CMK (cell line): ENCODE measurements at regions not wholly inside any gene's neighbourhood (a gene's known extent, or its start where the extent isn't known, plus 50 kb on each side); places are given as distances from the start of the nearest gene placed in this dataset.

Source experiments
- DNase-seq: peaks from one replicate; pipeline ENCODE4 v3.0.0-alpha.2; 2010; ENCODE audit warnings: low read depth

DNA sequence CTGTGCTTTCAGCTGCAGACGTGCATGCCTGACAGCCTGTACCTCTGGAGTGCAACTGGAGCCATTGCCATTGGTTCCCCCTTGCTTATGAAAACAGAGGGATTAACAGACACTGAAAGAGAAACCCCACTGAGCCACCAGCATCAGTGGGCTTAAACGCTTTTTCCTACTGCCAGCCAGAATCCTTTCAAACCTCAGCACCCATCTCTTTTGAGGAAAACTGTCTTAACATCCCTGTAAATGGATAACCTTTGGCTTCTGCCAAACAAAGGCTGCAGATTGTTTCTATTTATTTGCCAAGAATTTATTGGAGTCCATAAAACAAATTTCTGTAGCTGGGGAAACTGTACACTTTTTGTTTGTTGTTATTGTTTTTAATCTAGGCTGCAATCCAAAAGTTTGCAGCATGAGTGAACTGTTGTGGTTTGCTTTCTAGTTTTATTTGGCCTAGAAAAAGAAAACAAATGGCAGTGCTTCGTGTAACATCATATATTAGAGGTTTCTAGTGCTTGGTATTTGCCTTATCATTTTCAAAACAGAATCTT lies 369.2 kb upstream of the IL12A start:
- DNase-seq, result no peak

DNA sequence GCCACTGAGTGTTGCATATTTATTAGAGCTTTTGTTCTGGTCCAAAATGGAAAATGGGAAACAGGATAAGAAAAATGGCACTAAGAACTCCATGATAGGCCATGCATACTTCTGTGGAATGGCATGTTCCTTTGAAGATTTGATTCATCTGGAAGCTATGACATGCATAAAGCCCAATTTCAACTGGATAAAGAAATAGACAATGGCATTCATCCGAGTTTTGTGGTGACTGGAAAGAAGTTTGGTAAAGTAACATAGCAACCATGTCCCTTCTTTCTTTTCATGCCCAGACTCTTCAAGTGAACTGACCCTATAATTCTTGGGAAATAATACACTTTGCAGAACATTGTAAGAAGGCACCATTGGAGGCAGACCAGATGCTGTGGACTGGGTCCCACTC lies 368.4 kb upstream of the IL12A start:
- no peak for DNase-seq

DNA sequence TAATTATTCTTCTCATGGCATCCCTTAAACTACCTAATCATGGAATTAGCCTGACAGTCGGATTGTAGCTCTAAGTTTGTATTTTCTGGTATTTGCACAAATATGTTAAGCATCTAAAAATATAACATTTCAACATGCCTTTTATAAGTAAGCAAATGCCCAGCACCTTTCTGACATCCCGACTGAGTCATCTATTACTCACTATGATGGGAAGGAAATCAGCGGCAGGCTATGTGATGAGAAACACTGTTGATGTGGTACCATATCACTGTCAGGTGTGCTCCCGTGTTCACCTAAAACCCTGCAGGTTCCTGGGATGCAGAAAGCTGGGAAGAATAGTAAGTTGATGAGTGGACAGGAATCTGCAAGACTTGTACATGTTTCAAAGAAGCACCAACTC lies 367.8 kb upstream of the IL12A start:
- no peak for DNase-seq

DNA sequence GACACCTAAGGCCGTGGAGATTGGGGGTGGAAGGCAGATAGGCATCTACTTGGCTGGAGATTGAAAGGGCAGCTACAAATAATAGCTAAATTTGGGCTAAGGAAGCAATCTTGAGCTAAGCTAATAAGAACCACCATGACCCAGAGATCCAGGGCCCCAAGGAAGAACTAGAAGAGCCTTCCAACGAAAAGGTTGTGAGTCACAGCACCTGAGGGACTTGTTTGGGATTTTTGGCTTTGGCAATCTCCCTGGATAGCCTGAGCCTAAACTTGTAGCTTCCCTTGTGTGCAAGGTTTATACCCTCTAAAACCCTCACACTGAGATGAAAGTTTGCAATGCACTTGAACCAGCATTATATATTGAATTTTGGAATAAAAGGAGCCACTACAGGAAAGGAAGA lies 364.0 kb upstream of the IL12A start:
- DNase-seq, result no peak

DNA sequence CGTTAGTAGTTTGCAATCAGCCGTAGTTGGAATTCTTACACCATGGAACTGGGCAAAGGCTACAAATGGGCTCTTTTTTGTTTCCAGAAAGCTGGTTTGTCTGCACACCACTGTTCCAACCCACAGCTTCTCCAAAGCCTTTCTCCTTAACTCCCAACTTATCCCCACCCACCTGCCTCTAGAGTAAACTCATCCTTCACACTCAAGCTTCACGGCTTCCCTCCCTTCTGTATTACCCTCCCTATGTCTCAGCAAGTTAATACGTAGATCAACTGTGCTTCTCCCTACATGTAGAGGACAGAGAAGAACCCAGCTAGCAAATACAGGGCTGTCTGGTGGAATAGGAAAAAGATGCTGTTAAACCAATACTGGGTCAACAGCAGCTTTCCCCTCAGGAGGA lies 363.0 kb upstream of the IL12A start:
- DNase-seq, result no peak

DNA sequence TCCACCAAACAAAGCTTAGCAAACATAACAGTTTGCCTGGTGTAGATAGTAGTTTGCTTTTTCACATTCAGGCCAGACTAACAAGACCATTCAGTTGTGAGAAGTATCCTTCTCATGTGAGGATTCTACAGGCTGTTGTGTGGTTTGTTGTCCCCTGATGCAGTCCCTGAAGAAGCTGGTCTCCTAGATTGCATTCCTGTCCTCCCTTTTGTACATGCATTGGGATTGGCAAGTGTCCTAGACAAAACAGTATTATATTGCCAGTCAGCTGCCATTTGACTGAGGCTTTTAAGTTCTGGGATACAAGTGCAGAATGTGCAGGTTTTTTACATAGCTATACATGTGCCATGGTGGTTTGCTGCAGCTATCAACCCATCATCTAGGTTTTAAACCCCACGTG lies 362.0 kb upstream of the IL12A start:
- no peak for DNase-seq

DNA sequence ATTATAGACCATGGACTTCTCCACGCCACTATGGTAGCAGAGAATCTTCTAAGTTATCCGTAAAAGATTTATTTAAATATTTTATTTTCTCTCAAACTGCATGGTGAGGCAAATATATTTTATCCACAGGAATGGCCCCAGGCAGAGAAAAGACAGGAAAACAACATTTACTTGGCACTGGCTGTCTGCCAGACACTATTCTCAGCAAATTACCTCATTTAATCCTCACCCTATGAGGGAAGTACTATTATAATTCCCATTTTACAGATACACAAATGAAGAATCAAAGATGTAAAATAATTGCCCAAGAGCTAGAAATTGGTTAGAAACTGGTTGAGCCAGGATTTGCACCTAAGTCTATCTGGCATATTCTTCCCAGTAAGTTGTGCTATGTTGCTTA lies 361.4 kb upstream of the IL12A start:
- DNase-seq, result no peak

DNA sequence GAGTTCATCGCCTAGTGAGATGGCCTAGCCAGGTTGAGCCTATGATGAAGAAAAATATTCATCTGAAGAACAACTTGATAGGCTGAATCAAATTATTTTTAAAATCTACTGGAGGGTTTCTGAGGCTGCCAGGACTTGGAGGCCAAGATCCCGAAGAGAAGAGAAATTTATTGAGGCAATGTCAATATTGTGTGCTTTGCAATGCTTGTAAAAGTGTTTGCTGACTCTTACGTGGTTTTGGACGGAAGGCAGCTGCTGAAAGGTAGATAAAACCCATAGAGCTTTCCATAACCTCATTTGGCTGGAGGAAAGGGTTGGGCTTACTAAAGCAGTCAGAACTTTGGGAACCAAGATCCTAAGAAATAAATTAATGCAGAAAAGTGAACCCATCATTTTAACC lies 361.0 kb upstream of the IL12A start:
- DNase-seq, result no peak

DNA sequence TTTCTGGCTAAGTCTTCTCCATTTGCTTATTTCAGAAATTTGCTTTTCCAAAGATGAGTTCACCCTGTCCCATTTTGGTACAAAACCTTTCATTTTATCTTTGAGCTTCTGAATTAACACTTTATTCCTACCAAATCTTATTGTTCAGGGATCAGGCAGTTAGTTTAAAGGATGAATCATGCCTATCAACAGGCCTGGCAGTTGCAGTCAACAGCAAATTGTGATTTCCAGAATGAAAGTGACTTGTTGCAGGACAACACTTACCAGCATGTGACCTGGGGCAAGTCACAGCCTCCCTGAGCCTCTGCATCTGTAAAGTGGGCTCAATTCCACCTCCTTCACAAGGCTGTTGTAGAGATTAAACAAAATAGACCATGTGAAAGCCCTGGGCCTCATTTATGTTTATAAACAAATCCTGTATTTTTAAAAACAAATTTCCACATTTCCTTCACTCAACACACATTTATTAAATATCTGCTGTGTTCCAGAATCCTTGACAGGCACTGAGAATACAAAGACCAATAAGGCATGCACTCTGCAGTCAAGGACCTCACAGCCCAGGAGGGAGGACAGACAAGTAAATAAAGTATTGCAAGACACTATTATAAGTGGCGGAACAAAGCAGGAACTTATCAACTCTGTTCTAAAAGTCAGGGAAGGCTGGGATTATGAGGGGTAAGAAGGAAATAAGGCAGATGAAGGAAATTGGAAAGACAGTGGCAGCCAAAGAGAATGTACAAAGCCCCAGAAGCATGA lies 359.1 kb upstream of the IL12A start:
- DNase-seq, result no peak

DNA sequence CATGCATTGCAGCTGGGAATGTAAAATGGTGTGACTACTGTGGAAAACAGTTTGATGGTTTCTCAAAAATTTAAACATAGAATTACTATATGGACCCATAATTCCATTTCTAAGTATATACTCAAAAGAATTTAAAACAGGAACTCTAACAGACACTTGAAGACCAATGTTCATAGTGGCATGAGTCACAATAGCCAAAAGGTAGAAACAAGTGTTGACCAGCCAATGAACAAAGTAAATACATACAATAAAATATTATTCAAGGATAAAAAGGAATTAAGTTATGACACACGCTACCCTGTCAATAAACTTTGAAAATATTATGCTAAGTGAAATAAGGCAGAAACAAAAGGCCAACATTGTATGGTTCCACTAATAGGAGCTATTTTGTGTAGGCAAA lies 357.4 kb upstream of the IL12A start:
- DNase-seq, result no peak

DNA sequence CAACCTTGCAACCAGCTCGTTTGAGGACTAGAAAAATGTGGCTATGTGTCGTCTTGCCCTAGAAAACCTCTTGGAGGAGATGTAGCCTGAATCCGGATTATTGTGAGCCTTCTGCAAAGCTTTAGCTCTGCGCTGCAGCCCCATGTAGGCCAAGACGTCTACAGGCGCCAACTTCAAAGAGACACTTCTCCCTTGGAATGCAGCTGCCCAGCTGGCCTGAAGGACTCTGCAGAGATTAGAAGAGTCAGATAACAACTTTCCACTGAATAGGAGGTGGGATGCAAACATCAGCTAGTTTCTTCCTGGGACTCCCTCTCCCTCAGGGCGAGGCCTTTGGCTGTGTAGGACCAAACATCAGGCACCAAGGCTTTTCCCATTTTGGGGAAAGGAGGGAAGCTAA lies 356.5 kb upstream of the IL12A start:
- DNase-seq, result no peak

DNA sequence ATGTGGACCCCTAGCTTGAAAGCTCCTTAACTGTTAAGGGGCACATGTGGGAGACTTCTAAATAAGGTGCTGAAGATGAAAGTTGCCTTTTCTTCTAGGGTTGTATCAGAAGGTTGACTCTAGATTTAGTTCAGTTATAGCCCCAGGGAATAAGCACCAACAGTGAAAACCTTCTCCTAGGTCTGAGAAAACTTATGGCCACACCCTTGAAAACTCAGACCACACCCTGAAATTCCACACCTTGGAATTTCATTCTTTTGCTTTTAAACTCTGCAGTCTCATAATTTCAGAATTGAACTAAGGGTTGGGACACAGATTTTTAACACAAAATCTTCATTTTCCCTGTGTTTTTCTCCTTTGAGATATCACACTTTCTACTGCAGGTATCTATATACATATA lies 355.8 kb upstream of the IL12A start:
- DNase-seq, result no peak

DNA sequence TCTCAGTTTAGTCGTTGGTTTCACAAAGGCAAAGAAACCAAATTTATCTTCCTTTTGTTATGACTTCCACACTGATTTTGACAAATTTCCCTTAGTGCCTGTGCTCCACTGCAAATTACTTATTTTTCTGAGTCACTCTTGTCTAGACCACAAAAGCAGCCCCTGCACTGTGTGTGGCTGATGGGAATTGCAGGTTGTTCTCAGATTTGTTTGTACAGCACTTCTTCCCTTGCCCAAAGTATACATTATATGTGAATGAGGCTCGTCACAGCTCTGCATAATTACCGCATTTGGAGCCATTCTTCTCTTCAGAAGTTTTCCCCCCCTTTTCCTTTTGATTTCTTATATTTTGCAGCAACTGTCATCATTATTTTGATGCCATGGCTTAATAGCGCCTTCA lies 354.2 kb upstream of the IL12A start:
- DNase-seq, result no peak

DNA sequence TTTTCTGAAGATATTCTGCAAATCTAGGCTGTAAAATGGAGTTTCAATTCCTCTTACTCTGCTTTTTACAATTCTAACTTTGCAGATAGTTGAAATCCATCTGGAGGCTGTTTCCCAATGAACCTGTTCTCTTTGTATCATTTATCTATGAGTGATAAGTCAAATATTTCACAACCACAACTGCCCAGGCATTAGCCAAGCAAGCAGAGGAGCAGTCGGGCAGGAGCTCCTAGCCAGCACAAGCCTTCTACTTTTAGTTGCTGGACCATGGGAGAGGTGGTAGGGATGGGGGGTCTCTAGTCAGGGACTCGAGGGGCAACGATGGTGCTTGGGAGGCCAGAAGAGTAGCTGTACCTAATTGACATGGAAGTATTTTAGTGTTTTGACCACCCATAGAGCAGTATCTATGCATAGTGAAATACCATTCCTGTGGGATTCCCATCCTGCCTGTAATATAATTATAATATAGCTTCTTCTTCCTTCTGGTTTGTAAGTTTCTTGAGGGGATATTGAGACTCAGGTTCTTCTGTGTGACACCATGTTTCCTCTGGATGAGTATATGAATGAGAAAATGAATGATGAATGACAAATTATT lies 353.5 kb upstream of the IL12A start:
- no peak for DNase-seq

DNA sequence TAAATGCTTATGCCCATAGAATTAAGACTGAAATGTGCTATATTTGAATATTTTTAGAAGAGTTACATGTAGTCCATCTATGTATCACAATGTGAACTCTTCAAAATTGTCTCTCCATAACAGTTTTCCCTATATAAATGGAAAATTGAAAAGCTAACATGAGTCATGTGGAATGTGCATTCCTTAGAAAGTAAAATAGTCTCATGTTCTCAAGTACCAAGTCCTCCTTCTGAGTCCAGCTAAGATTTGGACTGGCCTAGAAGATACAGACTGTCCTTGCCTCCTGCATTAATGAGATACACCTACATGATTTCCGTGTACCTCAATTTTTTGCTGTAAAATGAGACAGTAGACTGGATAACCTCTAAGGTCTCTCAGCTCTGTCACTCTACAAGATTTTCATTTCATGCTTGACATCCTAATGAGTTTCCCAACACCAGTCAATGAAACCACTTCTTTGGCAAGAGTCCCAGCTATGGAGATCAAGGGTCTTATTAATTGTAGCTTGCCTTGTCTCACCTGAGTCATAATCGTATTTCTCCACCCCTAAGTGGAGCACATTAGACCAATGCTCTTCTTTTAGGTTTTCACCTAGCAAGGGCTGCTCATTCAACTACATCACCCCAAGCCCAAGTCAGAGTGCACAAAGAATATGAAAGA lies 350.6 kb upstream of the IL12A start:
- no peak for DNase-seq

DNA sequence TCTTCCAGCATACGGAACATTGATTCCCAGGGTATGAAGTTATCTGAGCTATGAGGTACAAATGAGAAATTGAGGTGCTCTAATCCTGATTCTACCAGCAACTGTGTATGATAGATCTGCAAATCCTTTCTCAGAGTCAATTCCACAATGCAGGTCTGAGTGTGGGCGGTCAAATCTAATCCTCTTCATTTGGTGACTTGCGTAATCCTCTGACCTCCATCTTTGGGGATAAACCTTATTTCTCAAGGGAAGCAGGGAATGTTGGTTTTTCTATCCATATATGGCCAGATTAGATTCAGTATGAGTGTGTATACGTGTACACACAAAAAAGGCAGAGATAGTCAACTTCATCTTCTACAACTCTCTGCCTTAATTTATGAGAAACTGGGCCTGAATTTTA lies 348.4 kb upstream of the IL12A start:
- DNase-seq, result no peak

DNA sequence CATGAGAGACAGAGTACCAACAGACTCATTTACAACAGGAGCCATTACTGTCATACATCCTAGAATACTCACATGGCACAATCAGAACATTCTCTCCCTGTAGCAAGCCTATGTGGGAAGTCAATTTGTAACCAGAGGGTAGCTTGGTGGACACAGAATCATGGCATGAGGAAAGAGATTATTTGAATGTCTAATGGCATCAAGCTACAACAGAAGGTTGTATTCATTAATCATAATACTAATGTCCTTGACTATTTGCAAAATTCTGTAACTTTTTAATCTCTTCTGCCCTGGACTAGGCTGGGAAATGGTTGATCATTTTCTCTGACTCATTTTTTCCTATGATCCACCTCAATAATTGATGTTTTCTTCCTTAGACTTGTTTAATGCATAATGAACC lies 345.2 kb upstream of the IL12A start:
- no peak for DNase-seq

DNA sequence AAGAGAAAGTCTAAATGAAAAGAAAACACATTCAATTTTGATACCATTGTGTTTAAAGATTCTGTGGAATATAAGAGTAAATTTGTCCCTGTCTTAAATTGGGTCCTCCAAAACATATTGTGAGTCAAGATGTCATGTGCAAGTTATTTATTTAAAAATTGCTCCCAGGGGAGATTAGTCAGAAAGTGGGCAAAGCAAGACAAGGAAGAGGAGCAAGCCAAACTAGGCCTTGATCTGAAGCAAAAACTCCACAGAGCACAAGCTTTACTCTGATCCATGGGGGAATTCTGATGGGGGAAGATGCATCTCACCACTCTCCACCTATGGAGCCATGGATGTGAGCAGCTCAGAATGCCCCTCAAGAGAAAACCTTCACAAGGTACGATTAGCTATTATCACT lies 342.8 kb upstream of the IL12A start:
- no peak for DNase-seq

DNA sequence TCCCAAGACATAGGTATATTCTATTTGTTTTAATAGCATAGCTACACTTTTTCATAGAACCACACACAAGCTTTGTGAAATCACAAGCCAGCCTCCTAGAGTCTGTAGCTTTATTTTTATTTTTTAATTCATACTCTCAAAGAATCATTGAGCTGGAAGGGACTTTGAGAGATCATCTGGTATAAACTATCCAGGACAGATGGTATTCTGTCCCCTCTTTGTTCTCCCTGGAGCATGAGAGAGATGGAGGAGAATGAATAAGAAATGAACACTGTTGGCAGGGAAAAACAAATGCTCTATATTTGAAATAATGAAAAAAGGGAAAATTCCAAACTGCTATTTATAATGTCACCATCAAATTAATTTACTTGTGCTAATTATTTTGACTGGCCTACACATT lies 338.7 kb upstream of the IL12A start:
- DNase-seq, result no peak

DNA sequence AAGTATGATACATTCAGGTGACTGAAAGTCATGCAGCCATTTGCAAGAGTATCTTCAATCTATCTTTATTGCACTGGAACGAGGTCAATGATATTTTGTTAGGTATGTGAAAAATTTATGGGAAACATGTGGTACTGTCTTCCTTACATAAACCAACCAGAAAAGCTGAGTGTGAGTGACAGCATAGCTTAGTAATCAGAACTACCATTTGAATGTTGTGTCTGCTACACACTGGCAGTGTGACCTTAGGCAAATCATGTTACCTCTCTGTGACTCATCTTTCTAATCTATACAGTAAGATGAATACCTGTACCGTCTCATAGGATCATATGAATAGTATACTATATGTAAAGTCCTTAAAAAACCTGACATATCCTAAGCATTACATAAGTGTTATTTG lies 337.9 kb upstream of the IL12A start:
- DNase-seq, result no peak

DNA sequence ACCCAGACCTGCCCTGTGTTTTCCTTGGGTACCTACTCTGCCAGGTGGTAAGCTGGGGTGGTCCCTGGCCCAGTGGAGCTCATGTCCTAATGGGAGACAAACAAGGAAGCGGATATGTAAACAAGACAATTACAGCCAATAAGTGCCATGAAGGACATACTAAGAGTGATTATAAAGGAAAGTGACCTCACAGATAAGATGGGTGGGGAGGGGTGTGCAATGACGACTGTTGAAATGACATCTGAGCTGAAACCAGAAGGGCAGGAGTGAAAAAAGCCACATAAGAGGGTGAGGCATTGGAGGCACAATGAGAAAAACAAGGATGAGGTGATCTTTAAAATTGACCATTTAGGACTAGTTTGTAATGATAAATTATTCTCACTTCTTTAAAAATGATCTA lies 336.2 kb upstream of the IL12A start:
- no peak for DNase-seq

DNA sequence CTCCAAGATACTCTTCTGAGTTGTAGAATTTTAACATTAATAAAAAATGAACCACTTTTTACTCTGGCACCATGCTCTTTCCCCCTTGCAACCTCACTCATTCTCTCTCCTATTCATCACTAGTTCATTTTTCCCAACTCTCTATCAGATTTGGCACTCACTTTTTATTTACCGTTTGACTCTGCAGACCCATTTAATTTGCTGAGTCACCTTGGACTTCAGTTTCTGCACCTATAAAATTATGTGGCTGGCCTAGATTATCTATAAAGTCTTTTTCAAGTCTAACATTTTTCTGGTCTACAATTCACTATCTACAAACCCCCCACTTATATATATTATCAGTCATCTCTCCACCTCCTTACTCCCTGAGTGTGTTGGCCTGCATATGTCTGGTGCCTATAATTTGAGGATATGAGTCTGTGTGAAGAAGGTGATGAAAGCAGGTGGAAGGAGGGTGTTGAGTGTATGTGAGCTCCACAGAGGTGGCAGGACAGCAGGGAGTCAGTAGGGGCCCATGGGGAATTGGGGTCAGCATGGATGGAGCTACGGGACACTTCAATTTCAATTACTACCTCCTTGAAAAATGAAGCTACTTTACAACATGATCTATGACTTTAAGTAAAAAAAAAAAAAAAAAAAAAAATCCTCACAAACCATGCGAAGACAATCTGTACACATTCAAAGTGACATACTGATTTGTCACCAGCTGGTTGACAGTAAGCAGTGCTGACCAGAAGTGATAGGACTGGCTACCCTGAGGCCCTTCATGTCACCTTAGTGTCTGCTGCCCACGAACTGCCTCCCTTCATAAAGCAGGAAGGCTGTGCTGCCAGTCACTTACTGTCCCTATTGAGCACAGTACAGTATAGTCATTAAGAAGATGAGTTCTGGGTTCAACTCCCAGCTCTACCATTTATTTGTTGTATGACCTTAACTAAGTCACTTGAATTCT lies 334.2 kb upstream of the IL12A start:
- no peak for DNase-seq
